T-helper 17 cell (primary cell): ENCODE measurements at regions not wholly inside any gene's neighbourhood (a gene's known extent, or its start where the extent isn't known, plus 50 kb on each side); places are given as distances from the start of the nearest gene placed in this dataset.
"Not testable (repeated sequence)": the region's sequence is repeated elsewhere in the genome, so short reads cannot be mapped to it uniquely, and the experiment has no call there.

Experiments
- ATAC-seq: fragments of 150-1000 bp; cut with Tn5 transposase; 2 replicates; pipeline ENCODE4 v1.10.0; 2021; ENCODE audit warnings: mild to moderate bottlenecking, moderate library complexity
- DNase-seq, 3 donors: peaks; one replicate each; pipeline versions ENCODE4 v3.0.0 to v3.0.0-alpha.2; 2020 to 2021
- H3K9me3 ChIP-seq: one replicate; pipeline ENCODE4 v1.7.0; 2013; ENCODE audit warnings: low read length, mild to moderate bottlenecking; ENCODE audit not compliant: control insufficient read depth, poor library complexity, severe bottlenecking
- H3K27ac Mint-ChIP-seq: one replicate; pipeline ENCODE4 v1.8.0; 2022; ENCODE audit warnings: mild to moderate bottlenecking, moderate library complexity, mixed read lengths
- H3K27me3 Mint-ChIP-seq: one replicate; pipeline ENCODE4 v1.8.0; 2022; ENCODE audit warnings: mixed read lengths
- H3K36me3 Mint-ChIP-seq: one replicate; pipeline ENCODE4 v1.8.0; 2022; ENCODE audit warnings: low read depth, mixed read lengths
- H3K4me1 Mint-ChIP-seq: one replicate; pipeline ENCODE4 v1.8.0; 2022; ENCODE audit warnings: mild to moderate bottlenecking, mixed read lengths
- H3K4me3 Mint-ChIP-seq: one replicate; pipeline ENCODE4 v1.8.0; 2022; ENCODE audit warnings: mild to moderate bottlenecking, moderate library complexity, mixed read lengths

- H3K27me3 Mint-ChIP-seq = no peaks in the 10 kb centered on the region
- ATAC-seq (no peak), DNase-seq (no peak)
- H3K27ac Mint-ChIP-seq = no peak overlapping the region
- no peaks in the 10 kb centered on the region for H3K4me1 Mint-ChIP-seq
- no peaks in the 10 kb centered on the region for H3K9me3 ChIP-seq
- no peaks in the 10 kb centered on the region for H3K36me3 Mint-ChIP-seq
- no peak overlapping the region for H3K4me3 Mint-ChIP-seq
Measured at GRCh38 chr1:195733408-195733807, 874.8 kb downstream of the KCNT2 start.

- Mint-ChIP-seq H3K4me1 (no peaks in the 10 kb centered on the region), H3K27me3 (no peaks in the 10 kb centered on the region), H3K27ac (no peak overlapping the region), H3K4me3 (no peak overlapping the region), H3K36me3 (no peaks in the 10 kb centered on the region)
- no peak for DNase-seq
- ATAC-seq = no peak
- H3K9me3 ChIP-seq = no peaks in the 10 kb centered on the region
Measured at GRCh38 chr1:195731385-195731784, 876.9 kb downstream of the KCNT2 start.

GRCh38 chr1:195723796-195724194 lies 884.4 kb downstream of the KCNT2 start:
- Mint-ChIP-seq H3K4me3 (no peak overlapping the region), H3K4me1 (no peaks in the 10 kb centered on the region), H3K36me3 (no peaks in the 10 kb centered on the region), H3K27ac (no peak overlapping the region), H3K27me3 (peaks cover 5% of the 10 kb centered on the region)
- no peaks in the 10 kb centered on the region for H3K9me3 ChIP-seq
- no peak for ATAC-seq
- DNase-seq = no peak

- not testable (repeated sequence) for H3K36me3 Mint-ChIP-seq, H3K4me3 Mint-ChIP-seq, DNase-seq, H3K27me3 Mint-ChIP-seq, H3K4me1 Mint-ChIP-seq, ATAC-seq, H3K27ac Mint-ChIP-seq, H3K9me3 ChIP-seq
Measured at GRCh38 chr1:195722852-195723795, 885.1 kb downstream of the KCNT2 start.

GRCh38 chr1:195722146-195722545 lies 886.1 kb downstream of the KCNT2 start:
- not testable (repeated sequence) for H3K4me3 Mint-ChIP-seq, H3K27ac Mint-ChIP-seq, DNase-seq, H3K36me3 Mint-ChIP-seq, H3K27me3 Mint-ChIP-seq, H3K9me3 ChIP-seq, ATAC-seq, H3K4me1 Mint-ChIP-seq

GRCh38 chr1:195721210-195721971 lies 886.8 kb downstream of the KCNT2 start:
- ATAC-seq = no peak
- Mint-ChIP-seq H3K27me3 (peaks cover 5% of the 10 kb centered on the region), H3K27ac (no peak overlapping the region), H3K4me3 (no peak overlapping the region), H3K4me1 (no peaks in the 10 kb centered on the region), H3K36me3 (no peaks in the 10 kb centered on the region)
- no peak for DNase-seq
- H3K9me3 ChIP-seq = no peaks in the 10 kb centered on the region

- Mint-ChIP-seq H3K4me1 (no peaks in the 10 kb centered on the region), H3K36me3 (no peaks in the 10 kb centered on the region), H3K4me3 (no peak overlapping the region), H3K27me3 (peaks cover 10% of the 10 kb centered on the region), H3K27ac (no peak overlapping the region)
- H3K9me3 ChIP-seq = no peaks in the 10 kb centered on the region
- DNase-seq (no peak), ATAC-seq (no peak)
Measured at GRCh38 chr1:195717651-195718050, 890.6 kb downstream of the KCNT2 start.

- Mint-ChIP-seq H3K4me1 (no peaks in the 10 kb centered on the region), H3K27me3 (peaks cover 10% of the 10 kb centered on the region), H3K36me3 (no peaks in the 10 kb centered on the region), H3K27ac (no peak overlapping the region), H3K4me3 (no peak overlapping the region)
- DNase-seq = no peak
- H3K9me3 ChIP-seq = no peaks in the 10 kb centered on the region
- ATAC-seq = no peak
Measured at GRCh38 chr1:195715652-195716051, 892.6 kb downstream of the KCNT2 start.

- ATAC-seq (no peak), DNase-seq (no peak)
- Mint-ChIP-seq H3K4me1 (no peaks in the 10 kb centered on the region), H3K4me3 (no peak overlapping the region), H3K27me3 (peaks cover 5% of the 10 kb centered on the region), H3K36me3 (no peaks in the 10 kb centered on the region), H3K27ac (no peak overlapping the region)
- no peaks in the 10 kb centered on the region for H3K9me3 ChIP-seq
Measured at GRCh38 chr1:195714248-195714647, 894.0 kb downstream of the KCNT2 start.

- no peak for ATAC-seq
- H3K36me3 Mint-ChIP-seq = no peaks in the 10 kb centered on the region
- DNase-seq = no peak
- H3K27ac Mint-ChIP-seq = no peak overlapping the region
- H3K27me3 Mint-ChIP-seq = no peaks in the 10 kb centered on the region
- no peak overlapping the region for H3K4me3 Mint-ChIP-seq
- H3K4me1 Mint-ChIP-seq = no peaks in the 10 kb centered on the region
- H3K9me3 ChIP-seq = no peaks in the 10 kb centered on the region
Measured at GRCh38 chr1:195709821-195710220, 898.4 kb downstream of the KCNT2 start.

GRCh38 chr1:195704028-195704427 lies 904.2 kb downstream of the KCNT2 start:
- ATAC-seq (no peak), DNase-seq (no peak)
- H3K27me3 Mint-ChIP-seq = no peaks in the 10 kb centered on the region
- no peaks in the 10 kb centered on the region for H3K9me3 ChIP-seq
- H3K4me1 Mint-ChIP-seq = no peaks in the 10 kb centered on the region
- no peak overlapping the region for H3K27ac Mint-ChIP-seq
- H3K36me3 Mint-ChIP-seq = no peaks in the 10 kb centered on the region
- no peak overlapping the region for H3K4me3 Mint-ChIP-seq

GRCh38 chr1:195701149-195701548 lies 907.1 kb downstream of the KCNT2 start:
- no peaks in the 10 kb centered on the region for H3K36me3 Mint-ChIP-seq
- H3K9me3 ChIP-seq = no peaks in the 10 kb centered on the region
- no peaks in the 10 kb centered on the region for H3K4me1 Mint-ChIP-seq
- no peak overlapping the region for H3K27ac Mint-ChIP-seq
- no peak for DNase-seq
- no peak overlapping the region for H3K4me3 Mint-ChIP-seq
- ATAC-seq = no peak
- H3K27me3 Mint-ChIP-seq = no peaks in the 10 kb centered on the region

- no peaks in the 10 kb centered on the region for H3K9me3 ChIP-seq
- Mint-ChIP-seq H3K4me3 (no peak overlapping the region), H3K27ac (no peak overlapping the region), H3K27me3 (no peaks in the 10 kb centered on the region), H3K4me1 (no peaks in the 10 kb centered on the region), H3K36me3 (no peaks in the 10 kb centered on the region)
- DNase-seq (no peak), ATAC-seq (no peak)
Measured at GRCh38 chr1:195697130-195697529, 911.1 kb downstream of the KCNT2 start.
